ENCODE measurements at regions not wholly inside any gene's neighbourhood (a gene's known extent, or its start where the extent isn't known, plus 50 kb on each side); places are given as distances from the start of the nearest gene placed in this dataset.

DNA sequence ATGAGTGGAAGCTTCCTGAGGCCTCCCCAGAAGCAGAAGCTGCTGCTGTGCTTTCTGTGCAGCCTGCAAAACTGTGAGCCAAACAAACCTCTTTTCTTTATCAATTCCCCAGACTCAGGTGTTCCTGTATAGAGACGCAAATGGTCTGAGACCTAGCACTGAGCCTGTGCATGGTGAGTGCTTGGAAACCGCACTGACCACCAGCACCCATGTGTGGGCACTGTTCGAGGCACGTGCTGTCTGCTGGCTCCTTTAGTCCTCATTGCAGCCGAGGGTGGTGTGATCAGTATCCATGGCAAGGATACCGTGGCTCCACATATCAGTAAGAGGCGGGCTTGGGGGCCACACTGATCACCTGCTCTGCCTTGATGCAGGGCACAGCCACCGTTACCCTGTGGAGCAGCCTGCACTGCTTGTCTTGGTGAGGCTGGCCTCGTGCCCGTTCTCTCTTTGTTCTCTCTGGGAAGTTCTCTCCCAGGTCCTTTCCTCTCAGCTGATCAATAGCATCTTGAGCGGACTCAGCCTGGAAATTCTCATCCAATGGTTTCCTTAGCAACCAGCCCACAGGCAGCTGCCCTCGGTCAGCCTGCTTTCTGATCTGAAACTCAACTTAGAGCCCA, 101.0 kb downstream of the PLXNA1 start:
- no peak for DNase-seq

More for the DNA sequence above, 101.0 kb downstream of the PLXNA1 start:
- no CpG with 5 or more reads among the region's 12 CpGs for WGBS (ENCODE audit: extremely low coverage, insufficient read length, low lambda C conversion rate)
- H3K27ac ChIP-seq (ENCODE audit: insufficient read length, low read depth, low read length) = no peak overlapping the region
- no peaks in the 10 kb centered on the region for H3K9me3 ChIP-seq (ENCODE audit: control insufficient read depth, low read depth, low read length)
- no peaks in the 10 kb centered on the region for H3K23me2 ChIP-seq (ENCODE audit: insufficient read length, low read depth, low read length, poor library complexity, severe bottlenecking)
- Mint-ChIP-seq H3K4me1 (peaks cover 0 to 10% of the 10 kb centered on the region in 2 experiments; a peak in 1 of 4 replicates), H3K36me3 (ENCODE audit: insufficient read depth in 1 of 3, low read depth in 3 of 3) (peaks cover 0 to 4% (median 0%) of the 10 kb centered on the region in 3 experiments; a peak in 3 of 7 replicates), H3K27me3 (ENCODE audit: low read depth) (peaks cover 5% of the 10 kb centered on the region), H3K9me3 (peaks cover 0 to 4% of the 10 kb centered on the region in 2 experiments; a peak in 2 of 5 replicates), H3K4me3 (no peak overlapping the region), H3K27ac (peak overlapping the region in 2 of 3 experiments; percentile 32 to 49; a peak in 2 of 7 replicates)
- no peaks in the 10 kb centered on the region for H3K79me2 ChIP-seq (ENCODE audit: insufficient read depth, low read length)
- no peak overlapping the region for H2AFZ ChIP-seq (ENCODE audit: low read length)
- H2BK15ac ChIP-seq (ENCODE audit: low read depth, low read length) = no peak overlapping the region
- no peak overlapping the region for H3K4ac ChIP-seq (ENCODE audit: low read depth, low read length)
- no peak overlapping the region for H2BK120ac ChIP-seq (ENCODE audit: low read depth, low read length, poor library complexity, severe bottlenecking)
- no peaks in the 10 kb centered on the region for H4K20me1 ChIP-seq (ENCODE audit: control insufficient read depth, insufficient read depth, insufficient read length)
- no peak overlapping the region for H4K5ac ChIP-seq (ENCODE audit: insufficient read length, low read depth, low read length)
- no peak overlapping the region for H4K91ac ChIP-seq (ENCODE audit: insufficient read length, low read depth, low read length)
- H3K18ac ChIP-seq (ENCODE audit: insufficient read length, low read depth, low read length) = no peak overlapping the region
- H3K14ac ChIP-seq (ENCODE audit: insufficient read depth, low read length) = no peak overlapping the region
- H2BK20ac ChIP-seq (ENCODE audit: low read depth, low read length, poor library complexity, severe bottlenecking) = no peak overlapping the region
- H3T11ph ChIP-seq (ENCODE audit: low read length) = no peak overlapping the region
- H3K4me2 ChIP-seq (ENCODE audit: insufficient read depth, insufficient read length, low read length) = no peak overlapping the region
- H4K8ac ChIP-seq (replicated peaks; ENCODE audit: insufficient read length, low read depth, low read length) = no peak overlapping the region
- no peak overlapping the region for H2AK5ac ChIP-seq (ENCODE audit: insufficient read length, low read length)
- TF ChIP-seq, protein P1, sequence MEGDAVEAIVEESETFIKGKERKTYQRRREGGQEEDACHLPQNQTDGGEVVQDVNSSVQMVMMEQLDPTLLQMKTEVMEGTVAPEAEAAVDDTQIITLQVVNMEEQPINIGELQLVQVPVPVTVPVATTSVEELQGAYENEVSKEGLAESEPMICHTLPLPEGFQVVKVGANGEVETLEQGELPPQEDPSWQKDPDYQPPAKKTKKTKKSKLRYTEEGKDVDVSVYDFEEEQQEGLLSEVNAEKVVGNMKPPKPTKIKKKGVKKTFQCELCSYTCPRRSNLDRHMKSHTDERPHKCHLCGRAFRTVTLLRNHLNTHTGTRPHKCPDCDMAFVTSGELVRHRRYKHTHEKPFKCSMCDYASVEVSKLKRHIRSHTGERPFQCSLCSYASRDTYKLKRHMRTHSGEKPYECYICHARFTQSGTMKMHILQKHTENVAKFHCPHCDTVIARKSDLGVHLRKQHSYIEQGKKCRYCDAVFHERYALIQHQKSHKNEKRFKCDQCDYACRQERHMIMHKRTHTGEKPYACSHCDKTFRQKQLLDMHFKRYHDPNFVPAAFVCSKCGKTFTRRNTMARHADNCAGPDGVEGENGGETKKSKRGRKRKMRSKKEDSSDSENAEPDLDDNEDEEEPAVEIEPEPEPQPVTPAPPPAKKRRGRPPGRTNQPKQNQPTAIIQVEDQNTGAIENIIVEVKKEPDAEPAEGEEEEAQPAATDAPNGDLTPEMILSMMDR (conservative IDR thresholded peaks at IDR 0.05) = 0 out of 3 replicates have a peak, but pooled peaks have one; percentile 16
- no peak overlapping the region for H3K9ac ChIP-seq (ENCODE audit: extremely low read depth, insufficient read length, low read length)
- no peak overlapping the region for H3K23ac ChIP-seq (ENCODE audit: insufficient read length, low read depth, low read length)
- no peak overlapping the region for H2BK12ac ChIP-seq (ENCODE audit: insufficient read length, low read depth, low read length)
- H3K4me1 ChIP-seq (ENCODE audit: insufficient read depth, low read length) = no peaks in the 10 kb centered on the region
- no peak overlapping the region for H3K56ac ChIP-seq (ENCODE audit: insufficient read length, low read depth, low read length)
- H3K79me1 ChIP-seq (ENCODE audit: insufficient read depth, low read depth, low read length, poor library complexity, severe bottlenecking) = no peaks in the 10 kb centered on the region
- H2BK5ac ChIP-seq (ENCODE audit: insufficient read length, low read length) = no peak overlapping the region
- no peaks in the 10 kb centered on the region for H3K27me3 ChIP-seq (ENCODE audit: insufficient read depth, low read length)

Data from H9 (cell line).